Activated CD8-positive, alpha-beta memory T cell treated with anti-CD3 and anti-CD28 coated beads for 24 hours (primary cell): ENCODE measurements at regions not wholly inside any gene's neighbourhood (a gene's known extent, or its start where the extent isn't known, plus 50 kb on each side); places are given as distances from the start of the nearest gene placed in this dataset.

Source experiments
- DNase-seq: peaks from one replicate; pipeline ENCODE4 v3.0.0-alpha.2; 2020

DNA sequence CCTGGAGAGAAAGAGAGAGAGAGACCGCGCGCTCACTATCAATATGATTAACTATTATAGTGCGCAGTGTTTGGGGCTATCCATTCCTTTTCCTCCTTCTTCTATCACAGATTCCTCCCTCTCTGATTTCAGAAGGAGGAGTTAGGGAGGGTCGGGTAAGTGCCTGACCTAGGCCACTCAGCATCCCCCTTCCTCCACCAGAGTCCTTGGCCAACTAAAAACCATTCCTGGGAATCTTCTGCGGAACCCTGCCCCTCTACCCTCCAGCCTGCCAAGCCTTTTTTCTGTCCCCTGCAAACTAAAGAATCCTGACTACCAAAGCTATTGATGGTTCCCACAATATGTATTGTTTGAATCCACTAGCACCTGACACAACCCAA lies 256.2 kb upstream of the NFE2L3 start:
- no peak for DNase-seq

- no peak for DNase-seq
Observed at GRCh38 chr7:25897261-25897782, 254.7 kb upstream of the NFE2L3 start.

DNA sequence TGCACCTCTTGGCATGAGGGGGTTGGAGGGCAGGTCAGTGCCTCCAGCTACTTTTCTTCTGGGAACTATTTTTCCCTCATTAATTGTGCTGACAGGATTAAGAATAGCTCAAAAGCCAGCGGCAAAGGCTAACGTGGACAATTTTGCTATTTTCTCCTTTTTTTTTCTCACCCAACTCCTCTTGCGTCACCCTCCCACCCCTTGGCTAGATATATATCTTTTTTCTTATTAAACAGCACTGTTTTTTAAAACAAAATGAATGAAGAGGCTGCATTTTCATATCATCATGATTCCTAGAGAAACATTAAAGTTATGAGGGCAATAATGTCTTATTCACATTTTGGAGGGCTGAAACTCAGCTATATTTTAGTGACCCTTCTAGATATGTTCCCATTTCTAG lies 251.8 kb upstream of the NFE2L3 start:
- no peak for DNase-seq

DNA sequence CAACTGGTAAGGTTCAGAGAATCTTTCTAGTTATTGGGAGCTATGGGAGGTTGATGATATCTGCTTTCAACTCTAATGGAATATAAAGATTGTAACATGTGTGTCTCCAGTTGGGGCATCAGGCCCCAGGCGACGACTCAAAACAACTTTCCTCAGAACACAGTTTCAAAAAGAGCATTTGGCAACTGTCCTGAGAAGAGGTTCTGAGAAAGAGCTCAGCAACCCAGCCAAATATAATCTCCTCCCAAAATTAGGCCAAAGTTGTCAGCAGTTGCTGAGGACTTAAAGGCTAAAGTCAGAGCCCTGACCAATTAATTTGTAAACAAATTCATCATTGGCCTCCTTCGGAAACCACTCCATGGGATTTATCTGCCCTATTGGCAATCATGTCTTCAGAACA lies 251.1 kb upstream of the NFE2L3 start:
- DNase-seq = no peak

DNA sequence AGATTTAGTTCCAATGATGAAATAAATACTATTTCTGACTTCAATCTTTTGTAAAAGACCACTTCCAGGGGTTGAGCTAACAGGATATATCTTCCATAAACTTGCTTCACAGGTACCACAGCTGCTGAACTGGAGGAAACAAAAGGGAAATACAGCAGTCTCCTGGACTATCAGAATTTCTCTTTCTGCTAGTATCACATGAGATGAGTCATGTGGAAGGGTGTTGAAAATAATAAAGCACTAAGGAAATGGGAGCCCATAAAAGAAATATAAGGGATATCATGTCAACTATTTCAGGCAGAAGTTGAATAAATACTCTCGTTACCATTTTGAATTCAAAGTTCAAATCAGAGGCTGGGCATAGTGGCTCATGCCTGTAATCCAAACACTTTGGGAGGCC lies 250.3 kb upstream of the NFE2L3 start:
- no peak for DNase-seq

DNA sequence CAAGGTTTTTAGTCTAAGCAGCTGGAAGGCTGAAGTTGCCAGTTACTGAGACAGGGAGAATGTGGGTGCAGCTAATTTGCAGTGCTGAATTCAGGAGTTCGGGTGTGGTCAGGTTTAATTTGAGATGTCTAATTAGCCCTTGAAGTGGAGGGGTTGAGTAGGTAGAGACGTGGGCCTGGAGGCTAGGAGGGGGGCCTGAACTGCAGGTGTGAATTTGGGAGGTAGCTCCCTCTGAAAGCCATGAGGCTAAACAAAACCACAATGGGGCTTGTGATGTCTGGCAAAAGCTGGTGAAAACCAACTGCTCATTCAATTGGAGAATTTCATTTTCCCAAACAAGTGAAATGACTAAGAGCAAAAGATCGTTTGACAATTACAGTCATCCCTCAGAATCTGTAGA lies 246.0 kb upstream of the NFE2L3 start:
- DNase-seq = no peak

DNA sequence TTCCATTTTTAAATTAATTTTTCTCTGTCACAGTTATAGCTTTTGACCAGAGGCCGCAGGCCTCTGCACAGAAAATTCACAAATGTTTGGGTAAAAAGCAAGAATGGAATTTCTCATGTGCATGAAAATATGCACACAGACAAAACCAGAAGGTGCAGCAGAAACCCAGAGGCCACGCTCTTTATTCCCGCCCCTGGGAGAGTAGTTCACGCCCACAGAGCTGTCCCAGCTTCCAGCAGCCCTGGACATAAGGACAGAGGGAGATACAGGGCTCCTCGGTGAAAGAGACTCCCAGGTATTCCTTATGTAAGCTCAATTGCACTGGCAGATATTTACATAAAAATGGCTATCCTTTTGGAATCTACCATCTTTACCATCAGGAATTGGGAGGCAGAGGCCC lies 245.2 kb upstream of the NFE2L3 start:
- no peak for DNase-seq

GRCh38 chr7:25907214-25907613 lies 244.8 kb upstream of the NFE2L3 start:
- no peak for DNase-seq

- DNase-seq = no peak
Observed at GRCh38 chr7:25907731-25908130, 244.3 kb upstream of the NFE2L3 start.

- no peak for DNase-seq
Observed at GRCh38 chr7:25908154-25908949, 243.6 kb upstream of the NFE2L3 start.

GRCh38 chr7:25911738-25912607 lies 240.0 kb upstream of the NFE2L3 start:
- DNase-seq = no peak

DNA sequence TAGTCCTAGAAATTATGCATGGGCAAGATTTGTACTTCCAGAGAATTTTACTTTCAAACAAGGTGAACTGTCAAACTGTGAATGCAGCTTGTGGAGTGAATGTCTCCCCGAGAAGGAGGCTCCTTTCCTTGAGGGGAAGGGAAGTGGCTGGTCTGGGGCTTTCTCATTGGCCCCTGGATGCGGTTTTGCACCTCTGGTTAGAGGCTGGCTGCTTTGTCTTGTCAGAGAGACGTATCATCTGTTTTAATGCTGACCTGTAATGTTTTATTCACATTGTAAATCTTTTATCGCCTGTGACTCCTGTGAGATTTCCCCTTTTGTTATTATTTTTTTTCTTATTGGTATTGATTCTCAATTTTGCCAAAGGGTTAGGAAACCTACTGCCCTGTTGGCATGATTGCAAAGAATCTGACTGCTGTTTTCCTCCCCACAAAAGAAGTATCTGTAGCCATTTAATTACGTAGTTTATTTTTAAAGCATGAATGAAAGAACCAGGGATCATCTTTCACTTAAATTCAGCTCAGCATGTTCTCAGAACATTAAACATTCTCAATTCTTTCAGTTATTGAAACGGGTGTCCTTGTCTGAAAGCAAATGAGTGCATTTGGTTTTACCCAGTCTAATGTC lies 238.3 kb upstream of the NFE2L3 start:
- no peak for DNase-seq

- no peak for DNase-seq
Observed at GRCh38 chr7:25918731-25919130, 233.3 kb upstream of the NFE2L3 start.

- no peak for DNase-seq
Observed at GRCh38 chr7:25922296-25922695, 229.7 kb upstream of the NFE2L3 start.

DNA sequence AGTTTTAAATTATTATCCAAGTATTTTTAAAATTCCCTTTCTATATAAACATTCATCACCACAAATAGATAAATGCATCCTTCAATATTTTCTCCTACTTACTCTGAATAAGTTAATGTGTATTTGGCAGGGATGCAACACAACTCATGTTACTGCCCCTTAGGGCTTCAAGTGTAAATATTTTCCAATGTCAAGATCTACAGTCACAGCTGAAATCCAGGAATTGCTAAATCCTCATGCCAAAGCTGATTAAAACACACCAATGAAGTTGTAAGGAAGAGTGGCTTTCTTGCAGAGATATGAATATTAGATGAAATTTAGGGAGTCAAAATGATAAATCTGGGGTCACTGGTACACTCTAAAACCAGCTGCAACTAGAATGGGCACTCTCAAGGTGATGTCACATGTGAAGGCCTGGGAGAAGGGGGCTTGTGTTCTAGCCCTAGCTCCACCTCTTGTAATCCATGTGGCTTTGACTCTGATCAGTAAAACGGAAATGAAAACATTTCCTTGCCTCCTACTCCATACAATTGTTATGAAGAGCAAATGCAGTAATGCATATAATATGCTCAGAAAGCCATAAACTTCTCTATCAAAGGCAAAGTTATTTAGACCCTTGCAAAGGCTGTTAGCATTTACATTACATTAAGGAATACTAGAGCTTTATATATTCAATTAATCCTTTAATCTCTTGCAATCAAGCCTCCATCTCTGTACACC lies 228.1 kb upstream of the NFE2L3 start:
- DNase-seq = no peak

DNA sequence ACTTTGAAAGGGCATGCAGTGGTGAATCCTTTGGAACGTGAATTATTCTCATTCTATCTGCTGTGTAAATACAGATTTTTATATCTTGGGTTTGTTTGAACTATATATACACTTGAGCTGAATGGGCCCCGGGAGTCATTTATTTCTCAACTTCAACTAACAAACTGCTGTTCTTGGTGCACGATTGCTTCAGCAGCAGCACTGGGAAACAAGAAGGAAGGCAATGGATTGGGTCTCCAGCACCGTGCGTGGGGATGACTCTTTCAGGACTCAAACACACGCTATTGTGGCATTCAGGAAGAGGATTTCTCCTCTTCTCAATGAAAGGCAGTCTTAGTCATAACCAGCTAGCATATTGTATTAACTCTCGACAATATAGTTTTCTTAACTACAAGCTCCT lies 226.0 kb upstream of the NFE2L3 start:
- no peak for DNase-seq

DNA sequence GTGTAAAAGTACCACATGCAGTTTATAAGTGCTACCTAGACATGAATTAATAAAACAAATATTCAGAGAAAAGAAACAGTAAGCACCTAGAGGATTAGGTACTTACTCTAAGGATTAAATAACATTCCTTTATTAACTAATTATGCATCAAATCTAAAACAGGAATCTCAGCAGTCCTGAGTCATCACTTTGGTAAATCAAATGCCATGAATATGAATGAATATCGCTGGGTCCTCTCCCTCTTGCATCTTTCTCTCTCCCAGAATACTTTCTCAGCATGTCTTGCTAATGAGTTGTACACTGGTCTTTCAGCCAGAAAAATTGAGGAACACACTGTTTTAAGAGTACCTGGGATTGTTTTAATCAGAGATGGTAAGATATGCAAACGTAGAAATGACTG lies 225.5 kb upstream of the NFE2L3 start:
- no peak for DNase-seq

DNA sequence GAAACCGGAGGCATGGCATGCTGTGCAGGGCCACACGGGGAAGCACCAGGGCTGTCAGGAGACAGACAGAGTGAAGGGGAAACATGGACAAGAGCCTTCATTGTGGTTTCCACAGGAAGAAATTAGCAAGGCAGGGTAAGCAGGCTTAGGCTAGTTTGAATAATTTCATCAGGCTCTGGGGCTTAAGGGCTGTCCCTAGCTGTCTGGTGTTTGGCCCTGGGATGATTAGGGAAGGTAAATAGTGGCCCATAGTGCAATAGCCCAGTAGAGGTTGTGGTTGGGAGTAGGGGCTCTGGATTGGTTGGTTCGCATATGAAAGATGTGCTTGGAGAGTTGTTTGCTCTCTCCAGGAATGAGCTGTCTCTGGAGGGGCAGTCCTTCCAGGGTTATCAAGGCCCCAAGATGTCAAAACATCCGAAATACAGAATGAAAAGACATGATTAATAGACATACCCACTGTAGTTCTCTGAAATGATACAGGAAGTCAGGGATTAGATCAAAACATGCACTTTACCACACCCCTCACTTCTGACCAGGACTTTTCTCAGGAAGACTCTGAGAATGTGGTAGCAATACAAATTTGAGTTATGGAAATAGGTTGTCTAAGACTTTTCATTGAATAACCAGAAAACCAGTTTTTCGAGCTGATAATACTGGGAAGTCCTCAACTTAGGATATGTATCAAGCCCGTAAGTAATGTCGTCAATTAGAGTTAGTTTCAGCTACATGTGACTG lies 224.9 kb upstream of the NFE2L3 start:
- DNase-seq = no peak

DNA sequence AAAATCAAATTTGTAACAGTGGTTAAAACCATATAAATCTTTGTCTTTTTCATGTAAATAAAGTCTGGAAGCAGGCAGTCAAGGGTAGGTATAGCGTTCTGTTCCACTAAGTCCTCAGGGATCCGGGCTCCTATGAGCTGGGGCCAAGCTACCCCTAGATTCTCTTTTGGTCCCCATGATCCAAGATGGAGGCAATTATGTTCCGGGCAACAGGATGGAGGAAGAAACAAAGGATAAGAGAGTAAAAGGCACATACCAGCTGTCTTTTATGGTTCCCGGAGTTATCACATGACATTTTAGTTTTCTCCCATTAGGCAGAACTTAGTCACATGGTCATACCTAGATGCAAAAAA lies 224.4 kb upstream of the NFE2L3 start:
- DNase-seq = no peak

GRCh38 chr7:25928549-25929330 lies 223.3 kb upstream of the NFE2L3 start:
- DNase-seq = no peak

DNA sequence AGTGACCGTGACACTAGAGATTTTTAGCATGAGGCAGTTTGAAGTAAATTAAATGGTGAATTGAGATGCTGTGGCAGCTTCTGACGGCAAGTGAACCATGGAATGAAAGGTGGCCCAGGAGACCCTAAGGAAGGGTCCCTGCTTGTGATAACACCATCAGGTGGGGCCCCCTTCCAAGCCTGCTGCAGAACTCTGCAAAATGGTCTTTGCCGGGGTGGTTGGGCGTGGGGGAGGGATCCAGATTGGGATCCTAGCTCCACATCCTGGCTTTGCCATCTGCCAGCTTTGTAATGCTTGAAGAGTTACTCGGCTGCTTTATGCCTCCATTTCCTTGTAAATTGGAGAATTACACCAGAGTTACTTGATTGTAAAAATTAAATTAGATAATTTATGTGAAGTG lies 222.6 kb upstream of the NFE2L3 start:
- no peak for DNase-seq
